Mesendoderm (in vitro differentiated cells): ENCODE measurements at regions not wholly inside any gene's neighbourhood (a gene's known extent, or its start where the extent isn't known, plus 50 kb on each side); places are given as distances from the start of the nearest gene placed in this dataset.

ENCODE experiments used
- DNase-seq: peaks from one replicate; pipeline ENCODE4 v3.0.0; 2013
- H2AK5ac ChIP-seq: 2 replicates; pipeline ENCODE4 v1.6.1; 2013; ENCODE audit warnings: low read length, inconsistent platforms
- H2BK120ac ChIP-seq: 2 replicates; pipeline ENCODE4 v1.6.1; 2013; ENCODE audit warnings: low read depth, mild to moderate bottlenecking, low read length, moderate library complexity, mixed read lengths
- H2BK15ac ChIP-seq: replicated peaks from 2 replicates; pipeline ENCODE4 v1.6.1; 2013; ENCODE audit warnings: low read depth, mild to moderate bottlenecking, moderate library complexity
- H2BK5ac ChIP-seq: 2 replicates; pipeline ENCODE4 v1.6.1; 2013; ENCODE audit warnings: low read length, inconsistent platforms
- H3K18ac ChIP-seq: 2 replicates; pipeline ENCODE4 v1.6.1; 2013; ENCODE audit warnings: mild to moderate bottlenecking, low read length, mixed read lengths
- H3K23ac ChIP-seq: one replicate; pipeline ENCODE4 v1.6.1; 2013; ENCODE audit warnings: low read length
- H3K27ac ChIP-seq: 2 replicates; pipeline ENCODE4 v1.5.1; 2013; ENCODE audit warnings: low read depth, mild to moderate bottlenecking, inconsistent platforms, low read length, moderate library complexity
- H3K27me3 ChIP-seq: 2 replicates; pipeline ENCODE4 v1.6.1; 2013; ENCODE audit warnings: low read length, control low read depth, mild to moderate bottlenecking, inconsistent platforms; ENCODE audit not compliant: insufficient read depth, poor library complexity
- H3K36me3 ChIP-seq: 2 replicates; pipeline ENCODE4 v1.6.1; 2013; ENCODE audit warnings: low read length, inconsistent platforms; ENCODE audit not compliant: control insufficient read depth, insufficient read depth
- H3K4ac ChIP-seq: one replicate; pipeline ENCODE4 v1.6.1; 2013; ENCODE audit warnings: low read depth, mild to moderate bottlenecking, low read length, moderate library complexity
- H3K4me1 ChIP-seq: 2 replicates; pipeline ENCODE4 v1.6.1; 2013; ENCODE audit warnings: low read depth, low read length, inconsistent platforms; ENCODE audit not compliant: control insufficient read depth
- H3K4me2 ChIP-seq: 2 replicates; pipeline ENCODE4 v1.6.1; 2013; ENCODE audit warnings: low read length
- H3K4me3 ChIP-seq: 2 replicates; pipeline ENCODE4 v1.5.1; 2013; ENCODE audit warnings: mild to moderate bottlenecking, low read length
- H3K56ac ChIP-seq: one replicate; pipeline ENCODE4 v1.6.1; 2013; ENCODE audit warnings: low read length
- H3K79me1 ChIP-seq: 2 replicates; pipeline ENCODE4 v1.6.1; 2013; ENCODE audit warnings: low read length, inconsistent platforms
- H3K79me2 ChIP-seq: 2 replicates; pipeline ENCODE4 v1.6.1; 2013; ENCODE audit warnings: mild to moderate bottlenecking, low read length; ENCODE audit not compliant: control insufficient read depth, insufficient read depth
- H3K9ac ChIP-seq: 2 replicates; pipeline ENCODE4 v1.6.1; 2013; ENCODE audit warnings: low read length, inconsistent platforms
- H4K5ac ChIP-seq: one replicate; pipeline ENCODE4 v1.6.1; 2013; ENCODE audit warnings: low read length
- H4K8ac ChIP-seq: one replicate; pipeline ENCODE4 v1.6.1; 2013; ENCODE audit warnings: low read depth, mild to moderate bottlenecking, control low read depth, low read length, moderate library complexity
- WGBS: extraction: QIAGEN DNeasy Blood & Tissue Kit; methylation state at CpG from one replicate; pipeline ENCODE4 v1.1.7; 2013; ENCODE audit warnings: low lambda C conversion rate, missing lambda C conversion rate; ENCODE audit not compliant: insufficient coverage; ENCODE audit errors: extremely low coverage; 5-methylcytosine and 5-hydroxymethylcytosine counted together

GRCh38 chr3:153944084-153944483 lies 177.1 kb upstream of the ARHGEF26 start:
- no peaks in the 10 kb centered on the region for H3K36me3 ChIP-seq
- H3K9ac ChIP-seq: no peak overlapping the region
- no peak overlapping the region for H3K4me2 ChIP-seq
- no peak overlapping the region for H3K18ac ChIP-seq
- no peak overlapping the region for H2AK5ac ChIP-seq
- H4K5ac ChIP-seq: no peak overlapping the region
- H3K4me1 ChIP-seq: no peaks in the 10 kb centered on the region
- H3K79me1 ChIP-seq: no peaks in the 10 kb centered on the region
- no peak for DNase-seq
- no peak overlapping the region for H3K27ac ChIP-seq
- H3K4ac ChIP-seq: no peak overlapping the region
- no peak overlapping the region for H2BK5ac ChIP-seq
- no peak overlapping the region for H3K56ac ChIP-seq
- H2BK15ac ChIP-seq: no peak overlapping the region
- no peak overlapping the region for H2BK120ac ChIP-seq
- WGBS: no CpG with 5 or more reads among the region's 2 CpGs
- H4K8ac ChIP-seq: no peak overlapping the region
- H3K27me3 ChIP-seq: no peaks in the 10 kb centered on the region
- H3K23ac ChIP-seq: no peak overlapping the region
- no peaks in the 10 kb centered on the region for H3K79me2 ChIP-seq
- no peak overlapping the region for H3K4me3 ChIP-seq

GRCh38 chr3:153951276-153951675 lies 169.9 kb upstream of the ARHGEF26 start:
- Histone ChIP-seq H3K36me3 (no peaks in the 10 kb centered on the region), H3K4me2 (no peak overlapping the region), H3K27ac (no peak overlapping the region), H2AK5ac (no peak overlapping the region), H3K4ac (no peak overlapping the region), H2BK15ac (no peak overlapping the region), H3K79me2 (no peaks in the 10 kb centered on the region), H3K4me3 (no peak overlapping the region), H4K8ac (no peak overlapping the region), H3K4me1 (no peaks in the 10 kb centered on the region), H4K5ac (no peak overlapping the region), H3K9ac (no peak overlapping the region), H3K56ac (no peak overlapping the region), H3K18ac (no peak overlapping the region), H2BK120ac (no peak overlapping the region), H2BK5ac (no peak overlapping the region), H3K27me3 (no peaks in the 10 kb centered on the region), H3K79me1 (no peaks in the 10 kb centered on the region), H3K23ac (no peak overlapping the region)
- no CpG with 5 or more reads among the region's 2 CpGs for WGBS
- no peak for DNase-seq

- no peaks in the 10 kb centered on the region for H3K27me3 ChIP-seq
- WGBS: no CpG with 5 or more reads among the region's 7 CpGs
- no peak overlapping the region for H2BK5ac ChIP-seq
- no peak overlapping the region for H3K27ac ChIP-seq
- no peak for DNase-seq
- H2BK120ac ChIP-seq: no peak overlapping the region
- H3K18ac ChIP-seq: no peak overlapping the region
- no peak overlapping the region for H3K56ac ChIP-seq
- H3K23ac ChIP-seq: no peak overlapping the region
- no peak overlapping the region for H2BK15ac ChIP-seq
- no peak overlapping the region for H2AK5ac ChIP-seq
- H3K9ac ChIP-seq: no peak overlapping the region
- no peak overlapping the region for H3K4me3 ChIP-seq
- H3K79me2 ChIP-seq: no peaks in the 10 kb centered on the region
- no peak overlapping the region for H3K4me2 ChIP-seq
- no peak overlapping the region for H3K4ac ChIP-seq
- no peak overlapping the region for H4K8ac ChIP-seq
- H3K79me1 ChIP-seq: no peaks in the 10 kb centered on the region
- no peak overlapping the region for H4K5ac ChIP-seq
- H3K4me1 ChIP-seq: no peaks in the 10 kb centered on the region
- H3K36me3 ChIP-seq: no peaks in the 10 kb centered on the region
Observed at GRCh38 chr3:153952091-153952490, 169.1 kb upstream of the ARHGEF26 start.

DNA sequence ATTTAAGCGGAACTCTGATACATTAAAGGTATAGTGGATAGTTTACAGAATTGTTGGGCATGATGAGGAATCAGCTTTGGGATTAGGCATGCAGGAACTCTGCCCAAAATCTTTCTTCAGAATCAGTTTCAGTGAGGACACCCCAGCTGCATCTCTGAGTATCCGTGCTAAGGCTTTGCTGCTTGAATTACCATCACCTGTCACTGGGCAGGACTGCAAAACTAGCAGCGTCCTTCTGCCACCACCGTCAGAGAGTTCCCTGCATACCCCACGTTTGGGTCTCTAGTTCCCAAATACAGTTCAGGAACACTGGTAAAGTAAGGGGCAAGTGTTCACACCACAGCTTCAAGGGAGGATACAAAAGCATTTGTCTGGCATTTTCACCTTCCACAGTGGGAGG lies 164.6 kb upstream of the ARHGEF26 start:
- Histone ChIP-seq H2BK120ac (no peak overlapping the region), H3K27me3 (no peaks in the 10 kb centered on the region), H2BK15ac (no peak overlapping the region), H3K4ac (no peak overlapping the region), H4K5ac (no peak overlapping the region), H3K9ac (no peak overlapping the region), H3K4me3 (no peak overlapping the region), H4K8ac (no peak overlapping the region), H3K56ac (no peak overlapping the region), H2BK5ac (no peak overlapping the region), H3K79me1 (no peaks in the 10 kb centered on the region), H3K18ac (no peak overlapping the region), H3K23ac (no peak overlapping the region), H3K36me3 (no peaks in the 10 kb centered on the region), H3K4me1 (no peaks in the 10 kb centered on the region), H2AK5ac (no peak overlapping the region), H3K27ac (no peak overlapping the region), H3K79me2 (no peaks in the 10 kb centered on the region), H3K4me2 (no peak overlapping the region)
- no CpG with 5 or more reads among the region's 5 CpGs for WGBS
- no peak for DNase-seq

DNA sequence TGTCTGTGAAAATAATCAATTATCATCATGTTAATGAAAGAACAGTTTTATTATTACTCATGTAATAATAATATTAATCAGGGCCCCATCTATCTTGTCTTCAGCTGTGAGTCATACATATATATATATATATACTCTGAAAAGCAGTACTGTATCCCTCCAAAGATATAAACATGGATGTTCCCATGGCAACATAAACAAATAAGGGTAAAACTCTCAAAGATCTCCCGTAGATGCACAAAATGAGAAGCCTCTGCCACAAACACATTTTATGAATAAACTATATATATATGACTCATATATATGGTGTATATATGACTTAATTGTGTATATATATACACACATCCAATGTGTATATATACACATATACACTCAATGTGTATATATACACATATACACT lies 163.8 kb upstream of the ARHGEF26 start:
- no peak overlapping the region for H3K23ac ChIP-seq
- no peak overlapping the region for H4K8ac ChIP-seq
- H2AK5ac ChIP-seq: no peak overlapping the region
- no CpG with 5 or more reads among the region's 1 CpG for WGBS
- no peak overlapping the region for H3K4me2 ChIP-seq
- no peak overlapping the region for H4K5ac ChIP-seq
- H3K27ac ChIP-seq: no peak overlapping the region
- H3K79me2 ChIP-seq: no peaks in the 10 kb centered on the region
- no peak overlapping the region for H3K18ac ChIP-seq
- no peaks in the 10 kb centered on the region for H3K79me1 ChIP-seq
- H2BK15ac ChIP-seq: no peak overlapping the region
- no peak for DNase-seq
- H3K4me3 ChIP-seq: no peak overlapping the region
- H3K27me3 ChIP-seq: no peaks in the 10 kb centered on the region
- H2BK120ac ChIP-seq: no peak overlapping the region
- H3K9ac ChIP-seq: no peak overlapping the region
- H3K56ac ChIP-seq: no peak overlapping the region
- H3K4me1 ChIP-seq: no peaks in the 10 kb centered on the region
- no peak overlapping the region for H2BK5ac ChIP-seq
- H3K36me3 ChIP-seq: no peaks in the 10 kb centered on the region
- no peak overlapping the region for H3K4ac ChIP-seq
